Caco-2 (cell line): ENCODE measurements at regions not wholly inside any gene's neighbourhood (a gene's known extent, or its start where the extent isn't known, plus 50 kb on each side); places are given as distances from the start of the nearest gene placed in this dataset.
A peak's percentile ranks its signal among the peaks of the same experiment; 100 is the strongest.

Source experiments
- BruUV-seq: library from RNA; stranded (reverse); fragments of 400-500 nt; replicated peaks from 2 replicates; lab custom pipeline; 2021; lab: Mats Ljungman, UMichigan
- CTCF ChIA-PET: fragments of 300-600 bp; sonication (Branson Sonifier 250); formaldehyde crosslinking; loops from one replicate; lab custom pipeline; 2022; ENCODE audit warnings: antibody characterized with exemption; lab: Charles Lee
- POLR2A ChIA-PET: fragments of 300-600 bp; sonication (Branson Sonifier 250); formaldehyde crosslinking; loops from one replicate; lab custom pipeline; 2022; ENCODE audit warnings: antibody characterized with exemption; lab: Charles Lee
- DNase-seq, 2 experiments: peaks; one replicate each; pipeline versions ENCODE4 v3.0.0 to v3.0.0-alpha.2; 2020 to 2022
- H3K27me3 ChIP-seq: replicated peaks from 2 replicates; pipeline ENCODE4 v1.6.0; 2011; ENCODE audit warnings: low read length; ENCODE audit not compliant: control insufficient read depth, insufficient read depth
- H3K36me3 ChIP-seq: 2 replicates; pipeline ENCODE4 v1.5.1; 2011; ENCODE audit warnings: low read length; ENCODE audit not compliant: control insufficient read depth, insufficient read depth
- H3K4me1 ChIP-seq: fragments of 250-450 bp; sonication (Bioruptor Pico); 2 replicates; pipeline ENCODE4 v1.5.1; 2020; ENCODE audit warnings: mild to moderate bottlenecking
- H3K4me3 ChIP-seq: 2 replicates; pipeline ENCODE4 v1.5.1; 2011; ENCODE audit warnings: low read depth, mild to moderate bottlenecking, control low read depth, low read length
- H3K9me3 ChIP-seq: fragments of 250-450 bp; sonication (Bioruptor Pico); 2 replicates; pipeline ENCODE4 v1.5.1; 2020; ENCODE audit warnings: mild to moderate bottlenecking, moderate library complexity
- H3K27ac Mint-ChIP-seq: one replicate; pipeline ENCODE4 v1.8.0; 2022; ENCODE audit warnings: mixed read lengths; ENCODE audit not compliant: unreplicated experiment
- H3K27me3 Mint-ChIP-seq: one replicate; pipeline ENCODE4 v1.8.0; 2022; ENCODE audit warnings: mixed read lengths; ENCODE audit not compliant: insufficient read depth, unreplicated experiment
- H3K36me3 Mint-ChIP-seq: one replicate; pipeline ENCODE4 v1.8.0; 2022; ENCODE audit warnings: mild to moderate bottlenecking, mixed read lengths; ENCODE audit not compliant: insufficient read depth, unreplicated experiment
- H3K4me1 Mint-ChIP-seq: one replicate; pipeline ENCODE4 v1.8.0; 2022; ENCODE audit warnings: low read depth, mixed read lengths; ENCODE audit not compliant: unreplicated experiment
- H3K4me3 Mint-ChIP-seq: one replicate; pipeline ENCODE4 v1.8.0; 2022; ENCODE audit warnings: mild to moderate bottlenecking, moderate library complexity, mixed read lengths; ENCODE audit not compliant: unreplicated experiment
- H3K9me3 Mint-ChIP-seq: one replicate; pipeline ENCODE4 v1.8.0; 2022; ENCODE audit warnings: mixed read lengths; ENCODE audit not compliant: unreplicated experiment
- intact Hi-C: fragments of 100-400 bp; cut with micrococcal nuclease; formaldehyde crosslinking; loops from one replicate; pipeline ENCODE4 v1.10.0; 2022; ENCODE audit not compliant: unreplicated experiment
- TF ChIP-seq, protein P1 (sequence below), 2 experiments: fragments of 200-600 bp in 1 of 2; IDR thresholded peaks; 1 replicate in 1 of 2; 2 replicates in 1 of 2; pipeline versions ENCODE4 v1.5.1 to v1.8.0; 2011 to 2022; ENCODE audit warnings: antibody characterized with exemption in 1 of 2, control low read depth in 1 of 2, inconsistent platforms in 1 of 2, low read depth in 1 of 2, low read length in 1 of 2, mild to moderate bottlenecking in 1 of 2, moderate library complexity in 1 of 2; ENCODE audit not compliant: insufficient read depth in 1 of 2, severe bottlenecking in 1 of 2, unreplicated experiment in 1 of 2

DNA sequence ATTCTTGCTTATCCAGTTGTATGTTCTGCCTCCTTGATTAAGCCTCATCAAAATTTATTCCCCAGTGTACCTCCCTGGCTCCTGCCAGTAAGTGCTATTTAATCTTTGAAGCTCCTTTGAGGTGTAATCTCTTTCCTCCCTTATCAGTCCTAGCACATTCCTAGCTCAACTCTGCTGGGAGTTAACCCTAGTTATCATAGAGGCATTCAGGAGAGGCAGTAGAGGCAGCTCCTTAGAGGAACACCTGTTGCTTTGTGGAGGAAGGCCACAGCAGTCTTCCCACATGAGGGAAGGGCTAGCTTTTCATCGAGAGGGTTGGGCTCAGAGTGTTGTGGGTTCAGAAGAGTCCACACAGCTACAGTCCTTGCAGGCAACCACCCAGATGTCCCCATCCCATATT, 182.4 kb upstream of the ARID2 start:
- H3K27me3 ChIP-seq, result no peaks in the 10 kb centered on the region
- POLR2A ChIA-PET, result interaction anchor here (0.6 to 1.6 kb wide), 2 partner anchors 28 to 181 kb away, joined by 6 to 10 read pairs; no protein-coding TSS in a partner anchor
- peaks cover 53% of the 10 kb centered on the region for H3K4me1 Mint-ChIP-seq
- intact Hi-C loops, result loop anchor here (1.0 to 5.0 kb wide), 4 partner anchors 36 to 180 kb away; no protein-coding TSS in a partner anchor
- no peak overlapping the region for H3K4me3 ChIP-seq
- no peaks in the 10 kb centered on the region for H3K27me3 Mint-ChIP-seq
- CTCF ChIA-PET, result interaction anchor here (0.9 to 1.3 kb wide), 5 partner anchors 14 to 181 kb away, joined by 3 to 7 read pairs (median 4); no protein-coding TSS in a partner anchor
- peak overlapping the region; percentile 47 for H3K27ac Mint-ChIP-seq
- BruUV-seq, result no TSS peak
- H3K4me3 Mint-ChIP-seq, result peak overlapping the region; percentile 67
- TF ChIP-seq, protein P1, sequence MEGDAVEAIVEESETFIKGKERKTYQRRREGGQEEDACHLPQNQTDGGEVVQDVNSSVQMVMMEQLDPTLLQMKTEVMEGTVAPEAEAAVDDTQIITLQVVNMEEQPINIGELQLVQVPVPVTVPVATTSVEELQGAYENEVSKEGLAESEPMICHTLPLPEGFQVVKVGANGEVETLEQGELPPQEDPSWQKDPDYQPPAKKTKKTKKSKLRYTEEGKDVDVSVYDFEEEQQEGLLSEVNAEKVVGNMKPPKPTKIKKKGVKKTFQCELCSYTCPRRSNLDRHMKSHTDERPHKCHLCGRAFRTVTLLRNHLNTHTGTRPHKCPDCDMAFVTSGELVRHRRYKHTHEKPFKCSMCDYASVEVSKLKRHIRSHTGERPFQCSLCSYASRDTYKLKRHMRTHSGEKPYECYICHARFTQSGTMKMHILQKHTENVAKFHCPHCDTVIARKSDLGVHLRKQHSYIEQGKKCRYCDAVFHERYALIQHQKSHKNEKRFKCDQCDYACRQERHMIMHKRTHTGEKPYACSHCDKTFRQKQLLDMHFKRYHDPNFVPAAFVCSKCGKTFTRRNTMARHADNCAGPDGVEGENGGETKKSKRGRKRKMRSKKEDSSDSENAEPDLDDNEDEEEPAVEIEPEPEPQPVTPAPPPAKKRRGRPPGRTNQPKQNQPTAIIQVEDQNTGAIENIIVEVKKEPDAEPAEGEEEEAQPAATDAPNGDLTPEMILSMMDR (IDR thresholded peaks at IDR 0.05; ENCODE audit: insufficient read depth in 1 of 2, low read depth in 1 of 2, low read length in 1 of 2, severe bottlenecking in 1 of 2, unreplicated experiment in 1 of 2), result no peak
- DNase-seq, result peak; percentile 56 to 63
- H3K4me1 ChIP-seq, result peaks cover 33% of the 10 kb centered on the region
- no peaks in the 10 kb centered on the region for H3K9me3 ChIP-seq
- H3K36me3 Mint-ChIP-seq, result peaks cover 9% of the 10 kb centered on the region
- peaks cover 9% of the 10 kb centered on the region for H3K9me3 Mint-ChIP-seq
- no peaks in the 10 kb centered on the region for H3K36me3 ChIP-seq

DNA sequence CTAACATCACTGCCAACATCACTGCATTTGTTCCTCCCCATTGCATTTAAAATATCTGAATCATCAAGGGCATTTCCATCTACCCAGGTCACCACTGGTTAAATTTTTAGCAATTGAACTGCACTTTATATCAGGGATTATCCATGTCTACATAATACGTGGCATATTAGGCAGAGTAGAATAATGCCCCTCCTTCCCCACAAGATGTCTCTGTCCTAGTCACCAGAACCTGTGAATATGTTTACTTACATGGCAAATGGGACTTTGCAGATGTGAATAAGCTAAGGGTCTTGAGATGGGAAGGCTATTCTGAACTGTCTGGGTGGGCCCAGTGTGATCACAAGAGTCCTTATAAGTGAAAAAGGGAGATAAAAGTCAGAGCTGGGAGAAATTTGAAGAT, 181.7 kb upstream of the ARID2 start:
- no peaks in the 10 kb centered on the region for H3K36me3 ChIP-seq
- no peaks in the 10 kb centered on the region for H3K9me3 ChIP-seq
- POLR2A ChIA-PET, result interaction anchor here (1.6 kb wide), 1 partner anchor 180 kb away, joined by 10 read pairs; no protein-coding TSS in a partner anchor
- peaks cover 33% of the 10 kb centered on the region for H3K4me1 ChIP-seq
- H3K4me3 ChIP-seq, result no peak overlapping the region
- H3K4me1 Mint-ChIP-seq, result peaks cover 53% of the 10 kb centered on the region
- peaks cover 9% of the 10 kb centered on the region for H3K36me3 Mint-ChIP-seq
- TF ChIP-seq, protein P1 (IDR thresholded peaks at IDR 0.05; ENCODE audit: insufficient read depth in 1 of 2, low read depth in 1 of 2, low read length in 1 of 2, severe bottlenecking in 1 of 2, unreplicated experiment in 1 of 2), result peak in 1 of 2 experiments; percentile 10
- CTCF ChIA-PET, result interaction anchor here (1.3 kb wide), 1 partner anchor 178 kb away, joined by 7 read pairs; no protein-coding TSS in a partner anchor
- no peaks in the 10 kb centered on the region for H3K27me3 ChIP-seq
- no peak for DNase-seq
- BruUV-seq, result no TSS peak
- intact Hi-C loops, result loop anchor here (1.0 to 5.0 kb wide), 4 partner anchors 35 to 179 kb away; no protein-coding TSS in a partner anchor
- no peaks in the 10 kb centered on the region for H3K27me3 Mint-ChIP-seq
- H3K27ac Mint-ChIP-seq, result peak overlapping the region; percentile 47
- H3K4me3 Mint-ChIP-seq, result no peak overlapping the region
- peaks cover 9% of the 10 kb centered on the region for H3K9me3 Mint-ChIP-seq

- no peak overlapping the region for H3K4me3 ChIP-seq
- Mint-ChIP-seq H3K27ac (peak overlapping the region; percentile 26), H3K4me3 (no peak overlapping the region), H3K27me3 (no peaks in the 10 kb centered on the region), H3K4me1 (peaks cover 53% of the 10 kb centered on the region), H3K36me3 (peaks cover 9% of the 10 kb centered on the region), H3K9me3 (peaks cover 9% of the 10 kb centered on the region)
- H3K36me3 ChIP-seq, result no peaks in the 10 kb centered on the region
- POLR2A ChIA-PET, result no interaction called here
- BruUV-seq, result no TSS peak
- CTCF ChIA-PET, result no interaction called here
- DNase-seq, result no peak
- no peaks in the 10 kb centered on the region for H3K27me3 ChIP-seq
- intact Hi-C loops, result loop anchor here (5.0 kb wide), 2 partner anchors 49 to 159 kb away; no protein-coding TSS in a partner anchor
- H3K9me3 ChIP-seq, result no peaks in the 10 kb centered on the region
- H3K4me1 ChIP-seq, result peaks cover 33% of the 10 kb centered on the region
- TF ChIP-seq, protein P1 (IDR thresholded peaks at IDR 0.05; ENCODE audit: insufficient read depth in 1 of 2, low read depth in 1 of 2, low read length in 1 of 2, severe bottlenecking in 1 of 2, unreplicated experiment in 1 of 2), result no peak
These were observed 181.1 kb upstream of the ARID2 start for GRCh38 chr12:45548426-45548825.
